GM13976 (cell line): ENCODE measurements at regions not wholly inside any gene's neighbourhood (a gene's known extent, or its start where the extent isn't known, plus 50 kb on each side); places are given as distances from the start of the nearest gene placed in this dataset.

ENCODE experiments used
- DNase-seq: peaks from one replicate; pipeline ENCODE4 v3.0.0; 2012; ENCODE audit warnings: low spot score
- CTCF ChIP-seq: IDR thresholded peaks from 2 replicates; pipeline ENCODE4 v1.5.1; 2012; ENCODE audit warnings: borderline replicate concordance, mild to moderate bottlenecking; ENCODE audit not compliant: insufficient read depth; ENCODE audit errors: extremely low read depth, missing control alignments, control extremely low read depth
- in situ Hi-C: fragments of 300-500 bp; cut with MboI; formaldehyde crosslinking; loops from one replicate; pipeline ENCODE4 v1.12.0; 2022; ENCODE audit warnings: low sequenced_read_pairs, mixed read lengths, inconsistent platforms; ENCODE audit not compliant: unreplicated experiment

- in situ Hi-C loops, result no loop called here
- peak; percentile 42 for DNase-seq
- TF ChIP-seq CTCF, result peak; percentile 30
These were observed 384.9 kb downstream of the HLX start for GRCh38 chr1:221263831-221264767.

- in situ Hi-C loops, result no loop called here
- no peak for TF ChIP-seq CTCF
- DNase-seq, result no peak
These were observed 385.6 kb downstream of the HLX start for GRCh38 chr1:221264848-221265247.

GRCh38 chr1:221268295-221268694 is 389.1 kb downstream of the HLX start:
- in situ Hi-C loops, result no loop called here
- DNase-seq, result no peak
- TF ChIP-seq CTCF, result no peak

- in situ Hi-C loops, result no loop called here
- no peak for TF ChIP-seq CTCF
- DNase-seq, result no peak
These were observed 392.5 kb downstream of the HLX start for GRCh38 chr1:221271701-221272100.

GRCh38 chr1:221272940-221273339 is 393.7 kb downstream of the HLX start:
- DNase-seq, result no peak
- in situ Hi-C loops, result no loop called here
- no peak for TF ChIP-seq CTCF

- no peak for TF ChIP-seq CTCF
- DNase-seq, result no peak
- in situ Hi-C loops, result no loop called here
These were observed 395.1 kb downstream of the HLX start for GRCh38 chr1:221274373-221274772.
